Hepatic stellate cell (primary cell): ENCODE measurements at regions not wholly inside any gene's neighbourhood (a gene's known extent, or its start where the extent isn't known, plus 50 kb on each side); places are given as distances from the start of the nearest gene placed in this dataset.

Source experiments
- DNase-seq: peaks from one replicate; pipeline ENCODE4 v3.0.0; 2011; ENCODE audit warnings: low spot score

GRCh38 chr16:80041410-80041809 lies 440.9 kb upstream of the MAF start:
- DNase-seq, result no peak

- DNase-seq, result no peak
Measured at GRCh38 chr16:80040814-80041213, 440.3 kb upstream of the MAF start.

- no peak for DNase-seq
Measured at GRCh38 chr16:80040413-80040812, 439.9 kb upstream of the MAF start.

- DNase-seq, result no peak
Measured at GRCh38 chr16:80039777-80040176, 439.2 kb upstream of the MAF start.

GRCh38 chr16:80038566-80038965 lies 438.0 kb upstream of the MAF start:
- no peak for DNase-seq

GRCh38 chr16:80034948-80035663 lies 434.6 kb upstream of the MAF start:
- DNase-seq, result no peak

GRCh38 chr16:80034469-80034826 lies 433.9 kb upstream of the MAF start:
- no peak for DNase-seq

GRCh38 chr16:80033783-80034468 lies 433.4 kb upstream of the MAF start:
- DNase-seq, result no peak

- no peak for DNase-seq
Measured at GRCh38 chr16:80029761-80030481, 429.4 kb upstream of the MAF start.

- DNase-seq, result no peak
Measured at GRCh38 chr16:80029381-80029630, 428.8 kb upstream of the MAF start.

GRCh38 chr16:80028581-80029380 lies 428.2 kb upstream of the MAF start:
- DNase-seq, result no peak

- peak; percentile 62 for DNase-seq
Measured at GRCh38 chr16:80027007-80027965, 426.7 kb upstream of the MAF start.

- no peak for DNase-seq
Measured at GRCh38 chr16:80025236-80025635, 424.7 kb upstream of the MAF start.

- no peak for DNase-seq
Measured at GRCh38 chr16:80024443-80024842, 423.9 kb upstream of the MAF start.

GRCh38 chr16:80023865-80024264 lies 423.3 kb upstream of the MAF start:
- no peak for DNase-seq

- no peak for DNase-seq
Measured at GRCh38 chr16:80019395-80019794, 418.9 kb upstream of the MAF start.

- DNase-seq, result no peak
Measured at GRCh38 chr16:80018466-80018865, 417.9 kb upstream of the MAF start.

- no peak for DNase-seq
Measured at GRCh38 chr16:80016731-80017326, 416.3 kb upstream of the MAF start.

GRCh38 chr16:80015566-80015965 lies 415.0 kb upstream of the MAF start:
- no peak for DNase-seq

GRCh38 chr16:80014241-80014939 lies 413.9 kb upstream of the MAF start:
- no peak for DNase-seq

GRCh38 chr16:80012586-80012985 lies 412.0 kb upstream of the MAF start:
- no peak for DNase-seq
